ENCODE measurements at regions not wholly inside any gene's neighbourhood (a gene's known extent, or its start where the extent isn't known, plus 50 kb on each side); places are given as distances from the start of the nearest gene placed in this dataset.

- no peak overlapping the region for H3K4me3 ChIP-seq (ENCODE audit: low read depth, low read length)
- H3K79me2 ChIP-seq = no peaks in the 10 kb centered on the region
- H3K27ac ChIP-seq = no peak overlapping the region
- no peaks in the 10 kb centered on the region for H3K36me3 ChIP-seq (ENCODE audit: control insufficient read depth, insufficient read depth, low read length)
- no peak overlapping the region for H2AFZ ChIP-seq
- no peak overlapping the region for H3K9ac ChIP-seq
- no peaks in the 10 kb centered on the region for H3K4me1 ChIP-seq
- no peaks in the 10 kb centered on the region for H3K27me3 ChIP-seq (ENCODE audit: control insufficient read depth, insufficient read depth, low read length)
- no peak for TF ChIP-seq CTCF (IDR thresholded peaks at IDR 0.05)
- H3K4me2 ChIP-seq (ENCODE audit: low read length) = no peak overlapping the region
- H3K9me3 ChIP-seq (ENCODE audit: control insufficient read depth, low read length) = no peaks in the 10 kb centered on the region
Measured at GRCh38 chr13:111398196-111398595, 77.8 kb downstream of the TEX29 start.

GRCh38 chr13:111398715-111399299, 78.4 kb downstream of the TEX29 start:
- Histone ChIP-seq H3K9me3 (ENCODE audit: control insufficient read depth, low read length) (no peaks in the 10 kb centered on the region), H2AFZ (no peak overlapping the region), H3K79me2 (no peaks in the 10 kb centered on the region), H3K9ac (no peak overlapping the region), H3K4me1 (no peaks in the 10 kb centered on the region), H3K27ac (no peak overlapping the region), H3K36me3 (ENCODE audit: control insufficient read depth, insufficient read depth, low read length) (no peaks in the 10 kb centered on the region), H3K27me3 (ENCODE audit: control insufficient read depth, insufficient read depth, low read length) (no peaks in the 10 kb centered on the region), H3K4me3 (ENCODE audit: low read depth, low read length) (no peak overlapping the region), H3K4me2 (ENCODE audit: low read length) (no peak overlapping the region)
- TF ChIP-seq CTCF (IDR thresholded peaks at IDR 0.05) = no peak

- Histone ChIP-seq H3K9me3 (ENCODE audit: control insufficient read depth, low read length) (no peaks in the 10 kb centered on the region), H2AFZ (no peak overlapping the region), H3K36me3 (ENCODE audit: control insufficient read depth, insufficient read depth, low read length) (no peaks in the 10 kb centered on the region), H3K4me1 (no peaks in the 10 kb centered on the region), H3K9ac (no peak overlapping the region), H3K27me3 (ENCODE audit: control insufficient read depth, insufficient read depth, low read length) (no peaks in the 10 kb centered on the region), H3K4me2 (ENCODE audit: low read length) (no peak overlapping the region), H3K4me3 (ENCODE audit: low read depth, low read length) (no peak overlapping the region), H3K79me2 (no peaks in the 10 kb centered on the region), H3K27ac (no peak overlapping the region)
- TF ChIP-seq CTCF (IDR thresholded peaks at IDR 0.05) = no peak
Measured at GRCh38 chr13:111399334-111399733, 78.9 kb downstream of the TEX29 start.

GRCh38 chr13:111399776-111400538, 79.5 kb downstream of the TEX29 start:
- Histone ChIP-seq H3K4me3 (ENCODE audit: low read depth, low read length) (no peak overlapping the region), H3K9me3 (ENCODE audit: control insufficient read depth, low read length) (no peaks in the 10 kb centered on the region), H3K9ac (no peak overlapping the region), H2AFZ (no peak overlapping the region), H3K27me3 (ENCODE audit: control insufficient read depth, insufficient read depth, low read length) (no peaks in the 10 kb centered on the region), H3K4me2 (ENCODE audit: low read length) (no peak overlapping the region), H3K79me2 (no peaks in the 10 kb centered on the region), H3K27ac (no peak overlapping the region), H3K4me1 (no peaks in the 10 kb centered on the region), H3K36me3 (ENCODE audit: control insufficient read depth, insufficient read depth, low read length) (no peaks in the 10 kb centered on the region)
- no peak for TF ChIP-seq CTCF (IDR thresholded peaks at IDR 0.05)

- H3K27ac ChIP-seq = no peak overlapping the region
- H3K4me1 ChIP-seq = no peaks in the 10 kb centered on the region
- TF ChIP-seq CTCF (IDR thresholded peaks at IDR 0.05) = no peak
- no peak overlapping the region for H3K4me3 ChIP-seq (ENCODE audit: low read depth, low read length)
- no peaks in the 10 kb centered on the region for H3K27me3 ChIP-seq (ENCODE audit: control insufficient read depth, insufficient read depth, low read length)
- H3K36me3 ChIP-seq (ENCODE audit: control insufficient read depth, insufficient read depth, low read length) = no peaks in the 10 kb centered on the region
- H2AFZ ChIP-seq = no peak overlapping the region
- no peaks in the 10 kb centered on the region for H3K79me2 ChIP-seq
- no peak overlapping the region for H3K9ac ChIP-seq
- H3K4me2 ChIP-seq (ENCODE audit: low read length) = no peak overlapping the region
- no peaks in the 10 kb centered on the region for H3K9me3 ChIP-seq (ENCODE audit: control insufficient read depth, low read length)
Measured at GRCh38 chr13:111401151-111401550, 80.7 kb downstream of the TEX29 start.
